Neural progenitor cell (in vitro differentiated cells): ENCODE measurements at regions not wholly inside any gene's neighbourhood (a gene's known extent, or its start where the extent isn't known, plus 50 kb on each side); places are given as distances from the start of the nearest gene placed in this dataset.
"Not testable (repeated sequence)": the region's sequence is repeated elsewhere in the genome, so short reads cannot be mapped to it uniquely, and the experiment has no call there.

Experiments used
- CTCF ChIP-seq: fragments of 200-600 bp; sonication (generic); IDR thresholded peaks from 2 replicates; pipeline ENCODE4 v1.5.1; 2017; ENCODE audit warnings: antibody characterized with exemption, mild to moderate bottlenecking
- EZH2 ChIP-seq: fragments of 200-600 bp; sonication (generic); IDR thresholded peaks from 2 replicates; pipeline ENCODE4 v1.6.1; 2017; ENCODE audit warnings: antibody characterized with exemption, mild to moderate bottlenecking, moderate library complexity
- EZH2phosphoT487 ChIP-seq: fragments of 200-600 bp; sonication (generic); IDR thresholded peaks from 2 replicates; pipeline ENCODE4 v1.6.1; 2017; ENCODE audit warnings: antibody characterized with exemption

- not testable (repeated sequence) for TF ChIP-seq CTCF, EZH2, EZH2phosphoT487
Measured at GRCh38 chr2:131652246-131652645, 124.6 kb downstream of the CCDC74A start.
